Neural cell (in vitro differentiated cells): ENCODE measurements at regions not wholly inside any gene's neighbourhood (a gene's known extent, or its start where the extent isn't known, plus 50 kb on each side); places are given as distances from the start of the nearest gene placed in this dataset.

Source experiments
- H2AFZ ChIP-seq: fragments of 200-600, 300-800 bp; sonication (generic), shearing (Covaris generic); 2 replicates; pipeline ENCODE4 v1.6.0; 2014; ENCODE audit warnings: low read depth, mild to moderate bottlenecking, antibody characterized with exemption, low read length, moderate library complexity
- H3F3A ChIP-seq: fragments of 200-600 bp; shearing (Covaris generic); 2 replicates; pipeline ENCODE4 v1.6.1; 2016; ENCODE audit warnings: mild to moderate bottlenecking, moderate library complexity, mixed read lengths, antibody characterized with exemption, low read length; ENCODE audit not compliant: insufficient read depth, poor library complexity, severe bottlenecking
- H3K27ac ChIP-seq: fragments of 200-600, 300-800 bp; sonication (generic), shearing (Covaris generic); 2 replicates; pipeline ENCODE4 v1.5.1; 2014; ENCODE audit warnings: mild to moderate bottlenecking, low read length, moderate library complexity
- H3K27me3 ChIP-seq: fragments of 300-800, 200-600 bp; sonication (generic), shearing (Covaris generic); 2 replicates; pipeline ENCODE4 v1.6.0; 2014; ENCODE audit warnings: mild to moderate bottlenecking, low read depth, low read length, moderate library complexity; ENCODE audit not compliant: insufficient read depth
- H3K36me3 ChIP-seq: fragments of 300-800, 200-600 bp; sonication (generic), shearing (Covaris generic); 2 replicates; pipeline ENCODE4 v1.5.1; 2014; ENCODE audit warnings: mild to moderate bottlenecking, antibody characterized with exemption, low read length, moderate library complexity; ENCODE audit not compliant: insufficient read depth
- H3K4me2 ChIP-seq: fragments of 300-800, 200-600 bp; sonication (generic), shearing (Covaris generic); 2 replicates; pipeline ENCODE4 v1.6.0; 2014; ENCODE audit warnings: mild to moderate bottlenecking, low read length
- H3K4me3 ChIP-seq: fragments of 300-800, 200-600 bp; sonication (generic), shearing (Covaris generic); 2 replicates; pipeline ENCODE4 v1.5.1; 2014; ENCODE audit warnings: mild to moderate bottlenecking, low read length, moderate library complexity
- H3K79me2 ChIP-seq: fragments of 200-600 bp; shearing (Covaris generic); replicated peaks from 2 replicates; pipeline ENCODE4 v1.6.0; 2014; ENCODE audit warnings: mild to moderate bottlenecking, low read length, moderate library complexity; ENCODE audit not compliant: insufficient read depth
- H3K9ac ChIP-seq: fragments of 300-800, 200-600 bp; sonication (generic), shearing (Covaris generic); 2 replicates; pipeline ENCODE4 v1.6.1; 2016; ENCODE audit warnings: mild to moderate bottlenecking, low read length, mixed read lengths
- H3K9me2 ChIP-seq: fragments of 200-600 bp; shearing (Covaris generic); 2 replicates; pipeline ENCODE4 v1.6.1; 2016; ENCODE audit warnings: mild to moderate bottlenecking, low read length, mixed read lengths; ENCODE audit not compliant: insufficient read depth
- H3K9me3 ChIP-seq: fragments of 200-600, 300-800 bp; sonication (generic), shearing (Covaris generic); 2 replicates; pipeline ENCODE4 v1.6.1; 2016; ENCODE audit warnings: mild to moderate bottlenecking, mixed run types, low read length, moderate library complexity, mixed read lengths
- H4K20me1 ChIP-seq: fragments of 200-600 bp; shearing (Covaris generic); 2 replicates; pipeline ENCODE4 v1.6.1; 2016; ENCODE audit warnings: mild to moderate bottlenecking, mixed run types; ENCODE audit not compliant: insufficient read depth
- CTCF ChIP-seq: fragments of 450-650 bp; IDR thresholded peaks from 2 replicates; pipeline ENCODE4 v1.5.1; 2014; ENCODE audit warnings: antibody characterized with exemption, mild to moderate bottlenecking, moderate library complexity; ENCODE audit not compliant: poor library complexity, severe bottlenecking
- EP300 ChIP-seq: fragments of 450-650 bp; conservative IDR thresholded peaks from 2 replicates; pipeline ENCODE4 v1.6.1; 2014; ENCODE audit warnings: antibody characterized with exemption, mild to moderate bottlenecking, moderate library complexity; ENCODE audit not compliant: poor library complexity, severe bottlenecking
- EZH2 ChIP-seq: fragments of 200-600, 300-800 bp; shearing (Covaris generic), sonication (generic); IDR thresholded peaks from 2 replicates; pipeline ENCODE4 v1.6.1; 2014; ENCODE audit warnings: antibody characterized with exemption, low read length, borderline replicate concordance, mild to moderate bottlenecking; ENCODE audit not compliant: insufficient read depth, poor library complexity, severe bottlenecking
- MXI1 ChIP-seq: fragments of 450-650 bp; conservative IDR thresholded peaks from 2 replicates; pipeline ENCODE4 v1.6.1; 2014; ENCODE audit warnings: antibody characterized with exemption, mild to moderate bottlenecking; ENCODE audit not compliant: poor library complexity, severe bottlenecking
- POLR2AphosphoS5 ChIP-seq: IDR thresholded peaks from 2 replicates; pipeline ENCODE4 v1.6.1; 2012
- RAD21 ChIP-seq: fragments of 450-650 bp; conservative IDR thresholded peaks from 2 replicates; pipeline ENCODE4 v1.6.1; 2014; ENCODE audit warnings: antibody characterized with exemption, mild to moderate bottlenecking, moderate library complexity
- REST ChIP-seq: IDR thresholded peaks from 2 replicates; pipeline ENCODE4 v1.6.1; 2012; ENCODE audit warnings: borderline replicate concordance
- SMC3 ChIP-seq: fragments of 450-650 bp; conservative IDR thresholded peaks from 2 replicates; pipeline ENCODE4 v1.6.1; 2014; ENCODE audit warnings: antibody characterized with exemption, mild to moderate bottlenecking, moderate library complexity; ENCODE audit not compliant: poor library complexity
- TAF1 ChIP-seq: IDR thresholded peaks from 2 replicates; pipeline ENCODE4 v1.6.1; 2012; ENCODE audit warnings: low read depth

GRCh38 chr10:62471711-62472110 lies 97.5 kb downstream of the ZNF365 start:
- Histone ChIP-seq H4K20me1 (no peaks in the 10 kb centered on the region), H3K9ac (no peak overlapping the region), H3F3A (no peaks in the 10 kb centered on the region), H3K4me3 (no peak overlapping the region), H3K9me2 (no peaks in the 10 kb centered on the region), H3K36me3 (no peaks in the 10 kb centered on the region), H3K27me3 (no peaks in the 10 kb centered on the region), H3K9me3 (no peaks in the 10 kb centered on the region), H3K27ac (no peak overlapping the region), H2AFZ (no peak overlapping the region), H3K4me2 (no peak overlapping the region), H3K79me2 (no peaks in the 10 kb centered on the region)
- TF ChIP-seq TAF1 (no peak), REST (no peak), CTCF (no peak), SMC3 (no peak), EZH2 (no peak), EP300 (no peak), POLR2AphosphoS5 (no peak), MXI1 (no peak), RAD21 (no peak)

- no peaks in the 10 kb centered on the region for H3K9me3 ChIP-seq
- no peak overlapping the region for H3K27ac ChIP-seq
- no peak overlapping the region for H3K4me2 ChIP-seq
- no peak overlapping the region for H3K4me3 ChIP-seq
- no peak overlapping the region for H3K9ac ChIP-seq
- TF ChIP-seq SMC3 (no peak), EP300 (no peak), EZH2 (no peak), RAD21 (no peak), POLR2AphosphoS5 (no peak), CTCF (no peak), TAF1 (no peak), MXI1 (no peak), REST (no peak)
- H4K20me1 ChIP-seq = no peaks in the 10 kb centered on the region
- H3F3A ChIP-seq = no peaks in the 10 kb centered on the region
- H3K9me2 ChIP-seq = no peaks in the 10 kb centered on the region
- no peaks in the 10 kb centered on the region for H3K79me2 ChIP-seq
- H3K27me3 ChIP-seq = no peaks in the 10 kb centered on the region
- no peaks in the 10 kb centered on the region for H3K36me3 ChIP-seq
- H2AFZ ChIP-seq = no peak overlapping the region
Measured at GRCh38 chr10:62473241-62473640, 99.1 kb downstream of the ZNF365 start.
